K562 (cell line): ENCODE measurements at regions not wholly inside any gene's neighbourhood (a gene's known extent, or its start where the extent isn't known, plus 50 kb on each side); places are given as distances from the start of the nearest gene placed in this dataset.

Source experiments
- ATAC-seq: fragments of 200-7000 bp; cut with Tn5 transposase; 3 replicates; pipeline ENCODE4 v1.9.1; 2020; ENCODE audit warnings: moderate library complexity
- BruUV-seq: library from RNA; stranded (reverse); fragments of 400-500 nt; replicated peaks from 2 replicates; lab custom pipeline; 2021; lab: Mats Ljungman, UMichigan
- CTCF ChIA-PET: fragments of 300-600 bp; formaldehyde crosslinking; extraction: SDS; loops from one replicate; lab custom pipeline; 2021; ENCODE audit warnings: low intra/inter-chr PET ratio; lab: Yijun Ruan, JAX
- POLR2A ChIA-PET: fragments of 300-600, 350-650 bp; sonication (Branson Sonifier 250); formaldehyde crosslinking; extraction: SDS; loops from one replicate; lab custom pipeline; 2021; ENCODE audit warnings: antibody characterized with exemption, inconsistent platforms; lab: Yijun Ruan, JAX
- DNase-seq, 4 experiments: peaks; one replicate each; pipeline versions ENCODE4 v3.0.0 to v3.0.0-alpha.2; 2011 to 2018; ENCODE audit warnings: low spot score in 3 of 4, mixed read lengths in 3 of 4; ENCODE audit errors: extremely low read depth in 1 of 4
- FAIRE-seq: peaks from 2 replicates; lab custom pipeline; 2011; peaks lifted over from hg19 to GRCh38; lab: Jason Lieb, UNC
- H2AFZ ChIP-seq: 2 replicates; pipeline ENCODE4 v1.6.0; 2011; ENCODE audit warnings: low read depth, low read length, control low read depth, inconsistent platforms
- H3K27ac ChIP-seq: fragments of 200-600 bp; 3 replicates; pipeline ENCODE4 v1.8.0; 2011; ENCODE audit warnings: low read depth, mild to moderate bottlenecking, control low read depth, inconsistent platforms, low read length, moderate library complexity, mixed read lengths; ENCODE audit errors: extremely low read depth
- H3K27me3 ChIP-seq, 2 experiments: fragments of 300-600 bp in 1 of 2; 2 replicates in 1 of 2; 3 replicates in 1 of 2; pipeline versions ENCODE4 v1.6.0 to v1.8.0; 2011; ENCODE audit warnings: inconsistent platforms in 2 of 2, low read length in 2 of 2, mild to moderate bottlenecking in 1 of 2, mixed read lengths in 1 of 2, moderate library complexity in 1 of 2; ENCODE audit not compliant: control insufficient read depth in 2 of 2, insufficient read depth in 2 of 2
- H3K36me3 ChIP-seq: fragments of 300-600 bp; 3 replicates; pipeline ENCODE4 v1.8.0; 2011; ENCODE audit warnings: mild to moderate bottlenecking, low read length, inconsistent platforms; ENCODE audit not compliant: control insufficient read depth, insufficient read depth
- H3K4me1 ChIP-seq, 2 experiments: fragments of 200-600 bp in 1 of 2; replicated peaks in 1 of 2; 2 replicates in 1 of 2; 3 replicates in 1 of 2; pipeline versions ENCODE4 v1.5.1 to v1.8.0; 2011; ENCODE audit warnings: inconsistent platforms in 2 of 2, low read length in 2 of 2, mild to moderate bottlenecking in 1 of 2, mixed read lengths in 1 of 2, moderate library complexity in 1 of 2; ENCODE audit not compliant: control insufficient read depth in 2 of 2, insufficient read depth in 2 of 2
- H3K4me2 ChIP-seq: 2 replicates; pipeline ENCODE4 v1.6.1; 2011; ENCODE audit warnings: low read length, control low read depth, inconsistent platforms, mixed read lengths; ENCODE audit not compliant: insufficient read depth
- H3K4me3 ChIP-seq: fragments of 200-600 bp; sonication (generic), shearing (Covaris generic); 2 replicates; pipeline ENCODE4 v1.5.1; 2016; ENCODE audit warnings: control low read depth, inconsistent platforms
- H3K79me2 ChIP-seq: fragments of 200-600 bp; 3 replicates; pipeline ENCODE4 v1.8.0; 2011; ENCODE audit warnings: low read length, inconsistent platforms; ENCODE audit not compliant: control insufficient read depth, insufficient read depth
- H3K9ac ChIP-seq, 2 experiments: 2 replicates each; pipeline versions ENCODE4 v1.6.0 to v1.6.1; 2011; ENCODE audit warnings: low read depth in 2 of 2, low read length in 2 of 2, control low read depth in 1 of 2, inconsistent platforms in 1 of 2, mild to moderate bottlenecking in 1 of 2, mixed read lengths in 1 of 2; ENCODE audit not compliant: insufficient read depth in 1 of 2
- H3K9me1 ChIP-seq: one replicate; pipeline ENCODE4 v1.6.0; 2011; ENCODE audit warnings: inconsistent platforms, mild to moderate bottlenecking, low read length, moderate library complexity; ENCODE audit not compliant: control insufficient read depth, insufficient read depth
- H3K9me3 ChIP-seq: replicated peaks from 2 replicates; pipeline ENCODE4 v1.5.1; 2011; ENCODE audit warnings: low read depth, low read length, inconsistent platforms; ENCODE audit not compliant: control insufficient read depth, insufficient read depth
- H4K20me1 ChIP-seq: replicated peaks from 2 replicates; pipeline ENCODE4 v1.6.1; 2011; ENCODE audit warnings: low read length, inconsistent platforms, mixed read lengths; ENCODE audit not compliant: control insufficient read depth, insufficient read depth
- CTCF ChIP-seq, 3 experiments: IDR thresholded peaks in 2 of 3; conservative IDR thresholded peaks in 1 of 3; 2 replicates each; pipeline ENCODE4 v1.5.1; 2011 to 2012; ENCODE audit warnings: low read length in 3 of 3, mild to moderate bottlenecking in 3 of 3, control low read depth in 2 of 3, improper control_type of control experiment in 1 of 3, inconsistent platforms in 1 of 3, low read depth in 1 of 3, mixed read lengths in 1 of 3, moderate library complexity in 1 of 3; ENCODE audit not compliant: insufficient read depth in 2 of 3
- TAF1 ChIP-seq: IDR thresholded peaks from 2 replicates; pipeline ENCODE4 v1.6.1; 2011; ENCODE audit warnings: mild to moderate bottlenecking, low read length, moderate library complexity; ENCODE audit not compliant: insufficient read depth, control insufficient read depth, severe bottlenecking; ENCODE audit errors: extremely low read depth
- ZNF263 ChIP-seq: sonication (generic); formaldehyde crosslinking; IDR thresholded peaks from 2 replicates; pipeline ENCODE4 v1.8.0; 2022; ENCODE audit warnings: mild to moderate bottlenecking, missing genetic modification reagents, borderline replicate concordance
- WGBS: fragments of 100-300 bp; shearing (Covaris generic); methylation state at CpG from one replicate; pipeline ENCODE4 v1.1.6; 2016; ENCODE audit warnings: low coverage, mixed read lengths; ENCODE audit not compliant: insufficient coverage; ENCODE audit errors: missing lambda C conversion rate; 5-methylcytosine and 5-hydroxymethylcytosine counted together
- in situ Hi-C: fragments of 300-500 bp; cut with MboI; formaldehyde crosslinking; loops from 4 replicates; pipeline ENCODE4 v1.15.0; 2018; ENCODE audit warnings: inconsistent platforms, mixed read lengths
- intact Hi-C: fragments of 100-400 bp; cut with micrococcal nuclease; formaldehyde crosslinking; loops from 2 replicates; pipeline ENCODE4 v1.14.2; 2022

- no peaks in the 10 kb centered on the region for H3K79me2 ChIP-seq
- ATAC-seq (peak; percentile 45), DNase-seq (no peak), FAIRE-seq (no peak)
- BruUV-seq = no TSS peak
- TF ChIP-seq TAF1 (no peak), CTCF (IDR thresholded peaks at IDR 0.05 in 2 of 3, conservative IDR thresholded peaks at IDR 0.05 in 1 of 3; ENCODE audit: insufficient read depth in 2 of 3, low read depth in 1 of 3, low read length in 3 of 3) (no peak), ZNF263 (CRISPR knock-in tag) (peak; percentile 78)
- ChIA-PET POLR2A (interaction anchor here (0.6 to 1.6 kb wide), 2 partner anchors 9 kb away, joined by 3 to 6 read pairs; no protein-coding TSS in a partner anchor), CTCF (no interaction called here)
- no peak overlapping the region for H3K4me2 ChIP-seq
- no peak overlapping the region for H3K4me3 ChIP-seq
- H3K9me3 ChIP-seq = no peaks in the 10 kb centered on the region
- H3K36me3 ChIP-seq = no peaks in the 10 kb centered on the region
- H3K27ac ChIP-seq = no peak overlapping the region
- peaks cover 0 to 4% of the 10 kb centered on the region in 2 experiments; a peak in 2 of 5 replicates for H3K4me1 ChIP-seq
- in situ Hi-C loops = no loop called here
- WGBS = 11% methylated on average over 12 of the region's 12 CpGs
- peaks cover 16 to 55% of the 10 kb centered on the region in 2 experiments for H3K27me3 ChIP-seq
- intact Hi-C loops = no loop called here
- H2AFZ ChIP-seq = no peak overlapping the region
- peak overlapping the region in 1 of 2 experiments; percentile 45; a peak in 1 of 4 replicates for H3K9ac ChIP-seq
- H3K9me1 ChIP-seq = no peaks in the 10 kb centered on the region
- no peaks in the 10 kb centered on the region for H4K20me1 ChIP-seq
Measured at GRCh38 chr9:107739601-107740082, 250.1 kb upstream of the KLF4 start.
